ENCODE measurements at regions not wholly inside any gene's neighbourhood (a gene's known extent, or its start where the extent isn't known, plus 50 kb on each side); places are given as distances from the start of the nearest gene placed in this dataset.

GRCh38 chr3:139265131-139266016, 78.4 kb upstream of the MRPS22 start:
- TF ChIP-seq POLR2A (IDR thresholded peaks at IDR 0.05; ENCODE audit: low read depth, low read length): no peak
- no peak for TF ChIP-seq POLR2AphosphoS5 (IDR thresholded peaks at IDR 0.05; ENCODE audit: low read depth, low read length)

All from GM12892 (cell line).